HL-60 (cell line): ENCODE measurements at regions not wholly inside any gene's neighbourhood (a gene's known extent, or its start where the extent isn't known, plus 50 kb on each side); places are given as distances from the start of the nearest gene placed in this dataset.

ENCODE experiments used
- CTCF ChIP-seq: IDR thresholded peaks from one replicate; pipeline ENCODE4 v1.5.1; 2011; ENCODE audit warnings: low read length, control low read depth, inconsistent platforms; ENCODE audit not compliant: insufficient read depth
- GABPA ChIP-seq: IDR thresholded peaks from 2 replicates; pipeline ENCODE4 v1.6.1; 2012; ENCODE audit warnings: low read depth
- POLR2AphosphoS5 ChIP-seq: IDR thresholded peaks from 2 replicates; pipeline ENCODE4 v1.6.1; 2012; ENCODE audit warnings: low read depth
- TF ChIP-seq, protein P1 (sequence below): IDR thresholded peaks from 2 replicates; pipeline ENCODE4 v1.6.1; 2012; ENCODE audit warnings: low read depth; ENCODE audit not compliant: insufficient replicate concordance

DNA sequence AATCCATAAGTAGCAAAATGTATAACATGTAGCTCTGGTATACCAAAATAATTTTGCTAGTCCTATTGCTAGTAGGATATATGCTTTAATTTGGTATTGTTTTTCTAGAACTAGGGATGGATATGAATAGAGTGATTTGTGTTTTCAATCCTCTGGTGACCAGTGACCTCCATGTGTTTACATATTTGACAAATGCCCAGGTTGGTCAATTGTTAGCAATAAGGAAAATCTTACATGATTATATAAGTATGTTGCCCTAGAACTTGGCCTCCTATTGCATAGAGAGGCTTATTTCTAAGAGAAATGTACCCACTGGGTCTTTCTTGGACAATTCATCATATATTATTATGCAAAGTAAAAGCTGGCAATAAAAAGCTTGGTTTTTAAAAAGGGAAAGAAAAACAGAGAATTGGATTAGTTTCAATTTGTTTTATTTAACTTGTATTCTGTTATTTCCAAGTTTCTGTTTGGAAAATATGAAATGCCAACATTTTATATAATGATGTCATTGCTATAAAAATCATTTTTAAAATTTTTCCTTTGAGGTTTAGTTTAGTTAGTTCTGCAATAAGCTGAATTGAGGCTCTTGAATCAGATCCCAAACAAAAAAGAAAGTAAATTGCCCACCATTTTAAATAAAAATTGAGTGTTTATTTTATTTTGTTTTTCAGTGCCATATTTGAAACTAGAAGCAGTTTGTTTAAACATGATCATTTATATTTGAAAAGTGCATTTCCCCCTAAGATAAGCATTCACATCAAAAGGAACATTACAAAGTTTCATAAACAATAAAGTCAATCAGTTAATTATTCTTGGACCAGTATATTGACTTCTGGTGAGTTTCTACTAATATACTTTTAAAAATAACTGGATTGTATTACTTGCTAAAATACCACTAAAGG is 210.9 kb downstream of the ZC3H11B start:
- no peak for TF ChIP-seq CTCF
- no peak for TF ChIP-seq POLR2AphosphoS5
- no peak for TF ChIP-seq GABPA
- TF ChIP-seq, protein P1, sequence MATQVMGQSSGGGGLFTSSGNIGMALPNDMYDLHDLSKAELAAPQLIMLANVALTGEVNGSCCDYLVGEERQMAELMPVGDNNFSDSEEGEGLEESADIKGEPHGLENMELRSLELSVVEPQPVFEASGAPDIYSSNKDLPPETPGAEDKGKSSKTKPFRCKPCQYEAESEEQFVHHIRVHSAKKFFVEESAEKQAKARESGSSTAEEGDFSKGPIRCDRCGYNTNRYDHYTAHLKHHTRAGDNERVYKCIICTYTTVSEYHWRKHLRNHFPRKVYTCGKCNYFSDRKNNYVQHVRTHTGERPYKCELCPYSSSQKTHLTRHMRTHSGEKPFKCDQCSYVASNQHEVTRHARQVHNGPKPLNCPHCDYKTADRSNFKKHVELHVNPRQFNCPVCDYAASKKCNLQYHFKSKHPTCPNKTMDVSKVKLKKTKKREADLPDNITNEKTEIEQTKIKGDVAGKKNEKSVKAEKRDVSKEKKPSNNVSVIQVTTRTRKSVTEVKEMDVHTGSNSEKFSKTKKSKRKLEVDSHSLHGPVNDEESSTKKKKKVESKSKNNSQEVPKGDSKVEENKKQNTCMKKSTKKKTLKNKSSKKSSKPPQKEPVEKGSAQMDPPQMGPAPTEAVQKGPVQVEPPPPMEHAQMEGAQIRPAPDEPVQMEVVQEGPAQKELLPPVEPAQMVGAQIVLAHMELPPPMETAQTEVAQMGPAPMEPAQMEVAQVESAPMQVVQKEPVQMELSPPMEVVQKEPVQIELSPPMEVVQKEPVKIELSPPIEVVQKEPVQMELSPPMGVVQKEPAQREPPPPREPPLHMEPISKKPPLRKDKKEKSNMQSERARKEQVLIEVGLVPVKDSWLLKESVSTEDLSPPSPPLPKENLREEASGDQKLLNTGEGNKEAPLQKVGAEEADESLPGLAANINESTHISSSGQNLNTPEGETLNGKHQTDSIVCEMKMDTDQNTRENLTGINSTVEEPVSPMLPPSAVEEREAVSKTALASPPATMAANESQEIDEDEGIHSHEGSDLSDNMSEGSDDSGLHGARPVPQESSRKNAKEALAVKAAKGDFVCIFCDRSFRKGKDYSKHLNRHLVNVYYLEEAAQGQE, result no peak
